Astrocyte (in vitro differentiated cells and primary cell): ENCODE measurements at regions not wholly inside any gene's neighbourhood (a gene's known extent, or its start where the extent isn't known, plus 50 kb on each side); places are given as distances from the start of the nearest gene placed in this dataset.

Experiments used
- DNase-seq: peaks from one replicate; pipeline ENCODE4 v3.0.0-alpha.2; 2010; ENCODE audit warnings: low read depth
- FAIRE-seq: peaks from 2 replicates; lab custom pipeline; 2011; peaks lifted over from hg19 to GRCh38; lab: Jason Lieb, UNC
- H2AFZ ChIP-seq: 2 replicates; pipeline ENCODE4 v1.6.0; 2012; ENCODE audit warnings: low read depth, low read length, inconsistent platforms
- H3K27ac ChIP-seq: 2 replicates; pipeline ENCODE4 v1.5.1; 2011; ENCODE audit warnings: low read depth, low read length, inconsistent platforms
- H3K27me3 ChIP-seq: 2 replicates; pipeline ENCODE4 v1.6.0; 2011; ENCODE audit warnings: low read length, inconsistent platforms; ENCODE audit not compliant: insufficient read depth
- H3K36me3 ChIP-seq: 2 replicates; pipeline ENCODE4 v1.5.1; 2011; ENCODE audit warnings: low read length, inconsistent platforms; ENCODE audit not compliant: insufficient read depth
- H3K4me1 ChIP-seq: 2 replicates; pipeline ENCODE4 v1.5.1; 2011; ENCODE audit warnings: low read length, inconsistent platforms; ENCODE audit not compliant: insufficient read depth
- H3K4me2 ChIP-seq: 2 replicates; pipeline ENCODE4 v1.6.0; 2012; ENCODE audit warnings: low read length, inconsistent platforms
- H3K4me3 ChIP-seq: 2 replicates; pipeline ENCODE4 v1.5.1; 2011; ENCODE audit warnings: low read depth, mild to moderate bottlenecking, low read length, inconsistent platforms; ENCODE audit not compliant: insufficient read depth
- H3K79me2 ChIP-seq: 2 replicates; pipeline ENCODE4 v1.6.0; 2012; ENCODE audit warnings: mild to moderate bottlenecking, low read length, inconsistent platforms; ENCODE audit not compliant: insufficient read depth
- H3K9ac ChIP-seq: 2 replicates; pipeline ENCODE4 v1.6.0; 2012; ENCODE audit warnings: mild to moderate bottlenecking, low read length, inconsistent platforms
- H3K9me3 ChIP-seq: 2 replicates; pipeline ENCODE4 v1.5.1; 2012; ENCODE audit warnings: low read depth, mild to moderate bottlenecking, low read length, inconsistent platforms; ENCODE audit not compliant: insufficient read depth
- H4K20me1 ChIP-seq: 2 replicates; pipeline ENCODE4 v1.6.0; 2012; ENCODE audit warnings: low read length, inconsistent platforms; ENCODE audit not compliant: insufficient read depth
- H3K27ac Mint-ChIP-seq: one replicate; pipeline ENCODE4 v1.8.0; 2021; ENCODE audit warnings: mild to moderate bottlenecking, mixed read lengths; ENCODE audit not compliant: unreplicated experiment
- H3K27me3 Mint-ChIP-seq: one replicate; pipeline ENCODE4 v1.8.0; 2021; ENCODE audit warnings: low read depth, mixed read lengths; ENCODE audit not compliant: unreplicated experiment
- H3K36me3 Mint-ChIP-seq: one replicate; pipeline ENCODE4 v1.8.0; 2021; ENCODE audit warnings: low read depth, mixed read lengths; ENCODE audit not compliant: unreplicated experiment
- H3K4me1 Mint-ChIP-seq: one replicate; pipeline ENCODE4 v1.8.0; 2021; ENCODE audit warnings: low read depth, mixed read lengths; ENCODE audit not compliant: unreplicated experiment
- H3K4me3 Mint-ChIP-seq: one replicate; pipeline ENCODE4 v1.8.0; 2021; ENCODE audit warnings: mild to moderate bottlenecking, moderate library complexity, mixed read lengths; ENCODE audit not compliant: unreplicated experiment
- H3K9me3 Mint-ChIP-seq: one replicate; pipeline ENCODE4 v1.8.0; 2021; ENCODE audit warnings: mild to moderate bottlenecking, mixed read lengths; ENCODE audit not compliant: unreplicated experiment
- CTCF ChIP-seq: IDR thresholded peaks from 2 replicates; pipeline ENCODE4 v1.5.1; 2011; ENCODE audit warnings: low read depth, mild to moderate bottlenecking, inconsistent platforms, low read length, moderate library complexity; ENCODE audit not compliant: insufficient read depth
- EZH2 ChIP-seq: IDR thresholded peaks from 2 replicates; pipeline ENCODE4 v1.6.1; 2012; ENCODE audit warnings: mild to moderate bottlenecking, low read length, inconsistent platforms; ENCODE audit not compliant: insufficient read depth

- no peaks in the 10 kb centered on the region for H3K36me3 ChIP-seq
- no peak overlapping the region for H3K4me3 ChIP-seq
- no peak overlapping the region for H2AFZ ChIP-seq
- H3K9me3 Mint-ChIP-seq: peaks cover 8% of the 10 kb centered on the region
- H3K27me3 Mint-ChIP-seq: no peaks in the 10 kb centered on the region
- H3K4me2 ChIP-seq: no peak overlapping the region
- no peaks in the 10 kb centered on the region for H3K4me1 Mint-ChIP-seq
- no peak overlapping the region for H3K27ac Mint-ChIP-seq
- H3K36me3 Mint-ChIP-seq: no peaks in the 10 kb centered on the region
- no peak for FAIRE-seq
- DNase-seq: no peak
- no peaks in the 10 kb centered on the region for H3K4me1 ChIP-seq
- TF ChIP-seq EZH2: no peak
- no peak overlapping the region for H3K4me3 Mint-ChIP-seq
- H3K79me2 ChIP-seq: no peaks in the 10 kb centered on the region
- H3K9ac ChIP-seq: no peak overlapping the region
- H3K27me3 ChIP-seq: no peaks in the 10 kb centered on the region
- H3K9me3 ChIP-seq: no peaks in the 10 kb centered on the region
- no peak overlapping the region for H3K27ac ChIP-seq
- H4K20me1 ChIP-seq: no peaks in the 10 kb centered on the region
Measured at GRCh38 chr7:110129159-110129558, 961.8 kb upstream of the LRRN3 start.

GRCh38 chr7:110130669-110131068 is 960.3 kb upstream of the LRRN3 start:
- Histone ChIP-seq H3K27me3 (no peaks in the 10 kb centered on the region), H2AFZ (no peak overlapping the region), H3K27ac (no peak overlapping the region), H3K79me2 (no peaks in the 10 kb centered on the region), H3K36me3 (no peaks in the 10 kb centered on the region), H3K4me2 (no peak overlapping the region), H3K9ac (no peak overlapping the region), H3K4me1 (no peaks in the 10 kb centered on the region), H3K4me3 (no peak overlapping the region), H3K9me3 (no peaks in the 10 kb centered on the region), H4K20me1 (no peaks in the 10 kb centered on the region)
- no peaks in the 10 kb centered on the region for H3K36me3 Mint-ChIP-seq
- no peak for DNase-seq
- no peaks in the 10 kb centered on the region for H3K9me3 Mint-ChIP-seq
- no peak overlapping the region for H3K27ac Mint-ChIP-seq
- no peak overlapping the region for H3K4me3 Mint-ChIP-seq
- TF ChIP-seq EZH2 (no peak), CTCF (no peak)
- FAIRE-seq: no peak
- no peaks in the 10 kb centered on the region for H3K27me3 Mint-ChIP-seq
- H3K4me1 Mint-ChIP-seq: no peaks in the 10 kb centered on the region

DNA sequence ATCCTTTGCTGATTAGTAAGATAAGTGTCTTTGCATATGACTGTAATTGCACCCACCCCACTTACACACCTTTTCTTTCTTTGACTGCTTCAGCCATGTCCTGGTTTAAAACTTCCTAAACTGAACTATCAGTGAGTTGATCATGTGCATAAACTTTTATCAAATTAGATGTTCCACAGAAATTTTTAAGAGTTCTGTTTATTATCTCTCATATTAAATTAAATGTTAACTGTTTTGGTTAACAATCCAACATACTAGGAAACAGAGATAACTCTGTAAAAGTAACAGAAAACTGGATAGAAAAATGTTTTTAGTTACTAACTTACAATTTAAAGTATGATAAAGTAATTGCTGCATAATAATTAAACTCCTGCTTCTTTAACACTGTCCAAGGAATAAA is 959.6 kb upstream of the LRRN3 start:
- Histone ChIP-seq H3K4me1 (no peaks in the 10 kb centered on the region), H3K4me2 (no peak overlapping the region), H4K20me1 (no peaks in the 10 kb centered on the region), H3K4me3 (no peak overlapping the region), H2AFZ (no peak overlapping the region), H3K79me2 (no peaks in the 10 kb centered on the region), H3K9me3 (no peaks in the 10 kb centered on the region), H3K36me3 (no peaks in the 10 kb centered on the region), H3K9ac (no peak overlapping the region), H3K27ac (no peak overlapping the region), H3K27me3 (no peaks in the 10 kb centered on the region)
- DNase-seq: no peak
- no peaks in the 10 kb centered on the region for H3K4me1 Mint-ChIP-seq
- no peaks in the 10 kb centered on the region for H3K27me3 Mint-ChIP-seq
- no peak overlapping the region for H3K27ac Mint-ChIP-seq
- no peaks in the 10 kb centered on the region for H3K36me3 Mint-ChIP-seq
- no peak for TF ChIP-seq EZH2
- TF ChIP-seq CTCF: no peak
- no peaks in the 10 kb centered on the region for H3K9me3 Mint-ChIP-seq
- FAIRE-seq: no peak
- no peak overlapping the region for H3K4me3 Mint-ChIP-seq
